ENCODE measurements at regions not wholly inside any gene's neighbourhood (a gene's known extent, or its start where the extent isn't known, plus 50 kb on each side); places are given as distances from the start of the nearest gene placed in this dataset.

DNA sequence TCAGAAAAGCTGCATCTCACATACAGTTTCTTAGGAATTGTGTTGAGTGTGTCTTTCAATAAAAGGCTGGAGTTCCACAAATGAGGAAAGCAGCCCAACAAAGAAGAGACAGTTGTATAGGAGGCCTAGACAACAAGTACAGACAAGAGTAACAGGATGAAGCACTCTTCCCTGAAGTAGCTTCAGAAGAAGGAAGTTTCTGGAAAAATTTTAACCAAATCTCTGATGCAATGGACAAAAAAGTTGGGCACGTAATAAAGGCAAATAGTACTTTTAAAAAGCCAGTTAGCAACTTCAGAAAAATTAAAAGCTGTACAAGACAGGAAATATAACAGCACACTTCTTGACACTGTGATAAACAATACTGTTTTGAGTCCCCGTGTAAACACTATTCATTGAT lies 134.1 kb upstream of the PLEKHG7 start:
- Histone ChIP-seq H3F3A (ENCODE audit: insufficient read depth, low read length) (no peaks in the 10 kb centered on the region), H3K4me3 (ENCODE audit: low read length) (no peak overlapping the region), H4K20me1 (ENCODE audit: insufficient read depth, low read length) (no peaks in the 10 kb centered on the region), H3K27ac (ENCODE audit: low read length) (no peak overlapping the region), H3K36me3 (replicated peaks; ENCODE audit: insufficient read depth, low read length) (no peaks in the 10 kb centered on the region), H2AFZ (ENCODE audit: low read length) (no peak overlapping the region), H3K27me3 (replicated peaks; ENCODE audit: insufficient read depth, low read length) (no peaks in the 10 kb centered on the region), H3K9ac (ENCODE audit: low read length) (no peak overlapping the region), H3K79me2 (ENCODE audit: low read length) (no peaks in the 10 kb centered on the region), H3K9me3 (replicated peaks; ENCODE audit: insufficient read depth, low read length) (no peaks in the 10 kb centered on the region), H3K9me2 (replicated peaks; ENCODE audit: insufficient read depth, low read length) (no peaks in the 10 kb centered on the region), H3K4me2 (ENCODE audit: low read depth, low read length) (no peak overlapping the region), H3K4me1 (ENCODE audit: low read length) (peaks cover 15% of the 10 kb centered on the region)
- TF ChIP-seq EZH2phosphoT487 (IDR thresholded peaks at IDR 0.05; ENCODE audit: low read length) (no peak), CTCF (IDR thresholded peaks at IDR 0.05; ENCODE audit: low read length) (no peak), EZH2 (optimal IDR thresholded peaks at IDR 0.05; ENCODE audit: low read depth, low read length) (no peak)
- no peak for DNase-seq

DNA sequence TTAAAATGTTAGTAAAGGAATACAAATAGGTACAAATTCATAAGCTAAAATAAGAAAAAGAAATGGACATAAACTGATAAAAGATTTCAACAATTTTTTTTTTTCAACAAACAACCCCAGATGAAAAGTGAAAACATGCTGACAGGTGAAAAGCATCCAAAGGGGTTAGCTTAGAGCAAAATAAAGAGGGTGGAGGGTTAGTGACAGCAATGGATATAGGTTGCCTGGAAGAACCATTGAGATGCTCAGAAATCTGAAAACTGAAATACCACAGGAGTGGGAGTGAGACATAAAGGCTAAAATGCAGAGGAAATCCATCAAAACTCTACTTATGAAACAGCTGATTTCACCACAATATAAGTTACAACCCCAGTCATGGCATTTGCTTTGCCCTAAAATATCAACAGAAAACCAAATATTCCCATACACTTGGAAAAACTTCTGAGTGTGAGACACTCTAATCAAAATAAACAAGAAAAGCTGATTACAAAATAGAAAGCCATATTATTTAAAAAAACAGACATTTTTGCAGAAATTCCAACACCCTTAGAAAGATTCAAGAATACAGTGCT lies 136.3 kb upstream of the PLEKHG7 start:
- no peaks in the 10 kb centered on the region for H3K79me2 ChIP-seq (ENCODE audit: low read length)
- TF ChIP-seq EZH2 (optimal IDR thresholded peaks at IDR 0.05; ENCODE audit: low read depth, low read length) (no peak), CTCF (IDR thresholded peaks at IDR 0.05; ENCODE audit: low read length) (no peak), EZH2phosphoT487 (IDR thresholded peaks at IDR 0.05; ENCODE audit: low read length) (no peak)
- H3K27ac ChIP-seq (ENCODE audit: low read length) = no peak overlapping the region
- H3F3A ChIP-seq (ENCODE audit: insufficient read depth, low read length) = no peaks in the 10 kb centered on the region; the same call in 1 of the 2 replicates
- no peaks in the 10 kb centered on the region for H3K36me3 ChIP-seq (replicated peaks; ENCODE audit: insufficient read depth, low read length)
- H3K4me2 ChIP-seq (ENCODE audit: low read depth, low read length) = no peak overlapping the region
- H4K20me1 ChIP-seq (ENCODE audit: insufficient read depth, low read length) = no peaks in the 10 kb centered on the region
- no peak for DNase-seq
- H2AFZ ChIP-seq (ENCODE audit: low read length) = no peak overlapping the region
- peaks cover 24% of the 10 kb centered on the region for H3K4me1 ChIP-seq (ENCODE audit: low read length)
- H3K27me3 ChIP-seq (replicated peaks; ENCODE audit: insufficient read depth, low read length) = no peaks in the 10 kb centered on the region
- H3K9me2 ChIP-seq (replicated peaks; ENCODE audit: insufficient read depth, low read length) = no peaks in the 10 kb centered on the region
- H3K9ac ChIP-seq (ENCODE audit: low read length) = no peak overlapping the region
- H3K9me3 ChIP-seq (replicated peaks; ENCODE audit: insufficient read depth, low read length) = no peaks in the 10 kb centered on the region
- H3K4me3 ChIP-seq (ENCODE audit: low read length) = no peak overlapping the region

GRCh38 chr12:92563819-92564218 lies 139.0 kb upstream of the PLEKHG7 start:
- DNase-seq = no peak
- TF ChIP-seq EZH2 (optimal IDR thresholded peaks at IDR 0.05; ENCODE audit: low read depth, low read length) (no peak), EZH2phosphoT487 (IDR thresholded peaks at IDR 0.05; ENCODE audit: low read length) (no peak), CTCF (IDR thresholded peaks at IDR 0.05; ENCODE audit: low read length) (no peak)
- Histone ChIP-seq H3K4me1 (ENCODE audit: low read length) (peaks cover 36% of the 10 kb centered on the region), H3K36me3 (replicated peaks; ENCODE audit: insufficient read depth, low read length) (no peaks in the 10 kb centered on the region), H3K9me3 (replicated peaks; ENCODE audit: insufficient read depth, low read length) (no peaks in the 10 kb centered on the region), H3K4me3 (ENCODE audit: low read length) (no peak overlapping the region), H3F3A (ENCODE audit: insufficient read depth, low read length) (no peaks in the 10 kb centered on the region; the same call in 1 of the 2 replicates), H3K27me3 (replicated peaks; ENCODE audit: insufficient read depth, low read length) (no peaks in the 10 kb centered on the region), H3K9ac (ENCODE audit: low read length) (no peak overlapping the region), H4K20me1 (ENCODE audit: insufficient read depth, low read length) (no peaks in the 10 kb centered on the region), H3K27ac (ENCODE audit: low read length) (no peak overlapping the region), H2AFZ (ENCODE audit: low read length) (no peak overlapping the region), H3K79me2 (ENCODE audit: low read length) (no peaks in the 10 kb centered on the region), H3K9me2 (replicated peaks; ENCODE audit: insufficient read depth, low read length) (no peaks in the 10 kb centered on the region), H3K4me2 (ENCODE audit: low read depth, low read length) (no peak overlapping the region)
